HK-2 (cell line): ENCODE measurements at regions not wholly inside any gene's neighbourhood (a gene's known extent, or its start where the extent isn't known, plus 50 kb on each side); places are given as distances from the start of the nearest gene placed in this dataset.
"Not testable (repeated sequence)": the region's sequence is repeated elsewhere in the genome, so short reads cannot be mapped to it uniquely, and the experiment has no call there.

ENCODE experiments used
- DNase-seq: peaks from one replicate; pipeline ENCODE4 v3.0.0-alpha.2; 2018; ENCODE audit not compliant: unreplicated experiment

GRCh38 chr14:98184457-98184856, 1087.5 kb downstream of the BCL11B start:
- no peak for DNase-seq

- no peak for DNase-seq
Observed at GRCh38 chr14:98185036-98185435, 1087.0 kb downstream of the BCL11B start.

- DNase-seq: no peak
Observed at GRCh38 chr14:98186140-98186539, 1085.9 kb downstream of the BCL11B start.

- DNase-seq: no peak
Observed at GRCh38 chr14:98187281-98187680, 1084.7 kb downstream of the BCL11B start.

GRCh38 chr14:98189062-98189461, 1082.9 kb downstream of the BCL11B start:
- DNase-seq: no peak

- DNase-seq: no peak
Observed at GRCh38 chr14:98189511-98189910, 1082.5 kb downstream of the BCL11B start.

- no peak for DNase-seq
Observed at GRCh38 chr14:98189944-98190343, 1082.1 kb downstream of the BCL11B start.

GRCh38 chr14:98192946-98193345, 1079.1 kb downstream of the BCL11B start:
- DNase-seq: no peak

GRCh38 chr14:98194821-98195220, 1077.2 kb downstream of the BCL11B start:
- no peak for DNase-seq

GRCh38 chr14:98195256-98195655, 1076.7 kb downstream of the BCL11B start:
- no peak for DNase-seq

GRCh38 chr14:98197933-98198332, 1074.1 kb downstream of the BCL11B start:
- no peak for DNase-seq

- peak; percentile 38 for DNase-seq
Observed at GRCh38 chr14:98198385-98198784, 1073.6 kb downstream of the BCL11B start.

GRCh38 chr14:98200601-98201000, 1071.4 kb downstream of the BCL11B start:
- no peak for DNase-seq

- DNase-seq: no peak
Observed at GRCh38 chr14:98203421-98203820, 1068.6 kb downstream of the BCL11B start.

- no peak for DNase-seq
Observed at GRCh38 chr14:98204139-98204538, 1067.9 kb downstream of the BCL11B start.

- DNase-seq: no peak
Observed at GRCh38 chr14:98207415-98207814, 1064.6 kb downstream of the BCL11B start.

- no peak for DNase-seq
Observed at GRCh38 chr14:98208211-98208611, 1063.8 kb downstream of the BCL11B start.

- DNase-seq: no peak
Observed at GRCh38 chr14:98208943-98209342, 1063.1 kb downstream of the BCL11B start.

GRCh38 chr14:98210045-98210672, 1061.8 kb downstream of the BCL11B start:
- no peak for DNase-seq

GRCh38 chr14:98217530-98217929, 1054.5 kb downstream of the BCL11B start:
- DNase-seq: no peak

- DNase-seq: no peak
Observed at GRCh38 chr14:98218218-98218617, 1053.8 kb downstream of the BCL11B start.

- DNase-seq: no peak
Observed at GRCh38 chr14:98219638-98220037, 1052.4 kb downstream of the BCL11B start.

- no peak for DNase-seq
Observed at GRCh38 chr14:98223106-98223505, 1048.9 kb downstream of the BCL11B start.

- DNase-seq: not testable (repeated sequence)
Observed at GRCh38 chr14:98223710-98224109, 1048.3 kb downstream of the BCL11B start.
